Fibroblast of lung (primary cell): ENCODE measurements at regions not wholly inside any gene's neighbourhood (a gene's known extent, or its start where the extent isn't known, plus 50 kb on each side); places are given as distances from the start of the nearest gene placed in this dataset.

Experiments
- DNase-seq, 2 donors: peaks; one replicate each; pipeline versions ENCODE4 v3.0.0 to v3.0.0-alpha.2; 2010; ENCODE audit warnings: low read depth in 2 of 2
- H2AFZ ChIP-seq: 2 replicates; pipeline ENCODE4 v1.5.1; 2012; ENCODE audit warnings: low read length, control low read depth, inconsistent platforms
- H3K27ac ChIP-seq: 2 replicates; pipeline ENCODE4 v1.5.1; 2011; ENCODE audit warnings: low read length, control low read depth; ENCODE audit not compliant: insufficient read depth
- H3K27me3 ChIP-seq: 2 replicates; pipeline ENCODE4 v1.5.1; 2011; ENCODE audit warnings: mild to moderate bottlenecking, low read length; ENCODE audit not compliant: control insufficient read depth, insufficient read depth
- H3K36me3 ChIP-seq: 2 replicates; pipeline ENCODE4 v1.5.1; 2011; ENCODE audit warnings: low read length; ENCODE audit not compliant: control insufficient read depth, insufficient read depth
- H3K4me1 ChIP-seq: 2 replicates; pipeline ENCODE4 v1.5.1; 2011; ENCODE audit warnings: low read length; ENCODE audit not compliant: control insufficient read depth, insufficient read depth; ENCODE audit errors: extremely low read depth
- H3K4me2 ChIP-seq: 2 replicates; pipeline ENCODE4 v1.5.1; 2011; ENCODE audit warnings: low read length, control low read depth; ENCODE audit not compliant: insufficient read depth; ENCODE audit errors: extremely low read depth
- H3K4me3 ChIP-seq, 4 experiments: fragments of 200-600 bp in 1 of 4; sonication (generic) in 1 of 4; replicated peaks in 1 of 4; 2 replicates each; pipeline ENCODE4 v1.5.1; 2011 to 2016; ENCODE audit warnings: low read length in 4 of 4, low read depth in 3 of 4, mild to moderate bottlenecking in 3 of 4, control low read depth in 2 of 4, inconsistent platforms in 1 of 4, mixed read lengths in 1 of 4; ENCODE audit not compliant: insufficient read depth in 1 of 4; ENCODE audit errors: control extremely low read depth in 1 of 4
- H3K79me2 ChIP-seq: 2 replicates; pipeline ENCODE4 v1.5.1; 2012; ENCODE audit warnings: mild to moderate bottlenecking, low read length, inconsistent platforms; ENCODE audit not compliant: control insufficient read depth, insufficient read depth
- H3K9ac ChIP-seq: 2 replicates; pipeline ENCODE4 v1.5.1; 2011; ENCODE audit warnings: mild to moderate bottlenecking, low read length, control low read depth; ENCODE audit not compliant: insufficient read depth
- H3K9me3 ChIP-seq: 2 replicates; pipeline ENCODE4 v1.5.1; 2012; ENCODE audit warnings: low read depth, low read length; ENCODE audit not compliant: control insufficient read depth, insufficient read depth
- H4K20me1 ChIP-seq: 2 replicates; pipeline ENCODE4 v1.5.1; 2011; ENCODE audit warnings: low read length; ENCODE audit not compliant: control insufficient read depth, insufficient read depth; ENCODE audit errors: extremely low read depth
- CTCF ChIP-seq, 2 donors: IDR thresholded peaks in 1 of 2; conservative IDR thresholded peaks in 1 of 2; 1 replicate in 1 of 2; 2 replicates in 1 of 2; pipeline ENCODE4 v1.5.1; 2011 to 2012; ENCODE audit warnings: low read length in 2 of 2, control low read depth in 1 of 2, inconsistent platforms in 1 of 2, low read depth in 1 of 2, mild to moderate bottlenecking in 1 of 2
- EZH2 ChIP-seq: IDR thresholded peaks from 2 replicates; pipeline ENCODE4 v1.5.1; 2012; ENCODE audit warnings: low read length, control low read depth, mild to moderate bottlenecking; ENCODE audit errors: missing control alignments

GRCh38 chr2:220188031-220188430 lies 560.6 kb downstream of the SLC4A3 start:
- Histone ChIP-seq H3K27ac (no peak overlapping the region), H3K4me2 (no peak overlapping the region)
- DNase-seq, result peak; percentile 6 to 91

GRCh38 chr2:220191031-220191430 lies 563.6 kb downstream of the SLC4A3 start:
- TF ChIP-seq EZH2 (no peak), CTCF (conservative IDR thresholded peaks at IDR 0.05 in 1 of 2, IDR thresholded peaks at IDR 0.05 in 1 of 2; ENCODE audit: low read depth in 1 of 2, low read length in 2 of 2) (no peak)
- Histone ChIP-seq H3K27me3 (no peaks in the 10 kb centered on the region), H3K79me2 (no peaks in the 10 kb centered on the region), H3K4me2 (no peak overlapping the region), H3K9me3 (no peaks in the 10 kb centered on the region), H4K20me1 (no peaks in the 10 kb centered on the region), H3K4me3 (no peak overlapping the region), H3K4me1 (no peaks in the 10 kb centered on the region), H3K36me3 (no peaks in the 10 kb centered on the region), H3K9ac (no peak overlapping the region), H3K27ac (no peak overlapping the region), H2AFZ (no peak overlapping the region)
- DNase-seq, result no peak

More at GRCh38 chr2:220188031-220188430, 560.6 kb downstream of the SLC4A3 start:
- Histone ChIP-seq H3K9me3 (no peaks in the 10 kb centered on the region), H3K79me2 (no peaks in the 10 kb centered on the region), H3K9ac (no peak overlapping the region), H3K27me3 (no peaks in the 10 kb centered on the region), H4K20me1 (no peaks in the 10 kb centered on the region), H3K36me3 (no peaks in the 10 kb centered on the region), H3K4me1 (no peaks in the 10 kb centered on the region), H3K4me3 (no peak overlapping the region), H2AFZ (no peak overlapping the region)
- TF ChIP-seq CTCF (conservative IDR thresholded peaks at IDR 0.05 in 1 of 2, IDR thresholded peaks at IDR 0.05 in 1 of 2; ENCODE audit: low read depth in 1 of 2, low read length in 2 of 2) (no peak), EZH2 (no peak)

- Histone ChIP-seq H3K27me3 (no peaks in the 10 kb centered on the region), H3K27ac (no peak overlapping the region), H3K4me1 (no peaks in the 10 kb centered on the region), H3K4me2 (no peak overlapping the region), H3K9me3 (no peaks in the 10 kb centered on the region), H4K20me1 (no peaks in the 10 kb centered on the region), H3K79me2 (no peaks in the 10 kb centered on the region), H3K36me3 (no peaks in the 10 kb centered on the region), H2AFZ (no peak overlapping the region), H3K9ac (no peak overlapping the region), H3K4me3 (no peak overlapping the region)
- no peak for DNase-seq
- no peak for TF ChIP-seq CTCF (conservative IDR thresholded peaks at IDR 0.05 in 1 of 2, IDR thresholded peaks at IDR 0.05 in 1 of 2; ENCODE audit: low read depth in 1 of 2, low read length in 2 of 2)
- no peak for TF ChIP-seq EZH2
Measured at GRCh38 chr2:220191737-220192136, 564.3 kb downstream of the SLC4A3 start.
